Lower lobe of right lung (tissue), 2 donors: ENCODE measurements at regions not wholly inside any gene's neighbourhood (a gene's known extent, or its start where the extent isn't known, plus 50 kb on each side); places are given as distances from the start of the nearest gene placed in this dataset.
A peak's percentile ranks its signal among the peaks of the same experiment; 100 is the strongest.

ENCODE experiments used
- ATAC-seq, 2 donors: fragments of 200-7000 bp; cut with Tn5 transposase; one replicate each; pipeline ENCODE4 v1.9.1; 2020 to 2022; ENCODE audit warnings: mild to moderate bottlenecking in 2 of 2, moderate library complexity in 2 of 2
- DNase-seq: peaks from one replicate; pipeline ENCODE4 v3.0.0-alpha.2; 2020
- H3K27ac ChIP-seq: fragments of 200-600 bp; one replicate; pipeline ENCODE4 v1.8.0; 2022
- H3K27me3 ChIP-seq: fragments of 200-600 bp; one replicate; pipeline ENCODE4 v1.8.0; 2022; ENCODE audit warnings: low read depth
- H3K36me3 ChIP-seq: fragments of 200-600 bp; one replicate; pipeline ENCODE4 v1.8.0; 2022; ENCODE audit warnings: mild to moderate bottlenecking
- H3K4me1 ChIP-seq: fragments of 200-600 bp; one replicate; pipeline ENCODE4 v1.8.0; 2022
- H3K4me3 ChIP-seq: fragments of 200-600 bp; one replicate; pipeline ENCODE4 v1.8.0; 2022; ENCODE audit warnings: mild to moderate bottlenecking
- H3K9me3 ChIP-seq: fragments of 200-600 bp; one replicate; pipeline ENCODE4 v1.8.0; 2022
- intact Hi-C: fragments of 100-400 bp; cut with DNase I; formaldehyde crosslinking; loops from one replicate; pipeline ENCODE4 v1.11.0; 2022
- TF ChIP-seq, protein P1 (sequence below): fragments of 200-600 bp; IDR thresholded peaks from one replicate; pipeline ENCODE4 v1.8.0; 2022; ENCODE audit warnings: antibody characterized with exemption, mild to moderate bottlenecking
- donor health status: DM: no; HTN: yes; CAD: no; lungs with severe emphysema.

DNA sequence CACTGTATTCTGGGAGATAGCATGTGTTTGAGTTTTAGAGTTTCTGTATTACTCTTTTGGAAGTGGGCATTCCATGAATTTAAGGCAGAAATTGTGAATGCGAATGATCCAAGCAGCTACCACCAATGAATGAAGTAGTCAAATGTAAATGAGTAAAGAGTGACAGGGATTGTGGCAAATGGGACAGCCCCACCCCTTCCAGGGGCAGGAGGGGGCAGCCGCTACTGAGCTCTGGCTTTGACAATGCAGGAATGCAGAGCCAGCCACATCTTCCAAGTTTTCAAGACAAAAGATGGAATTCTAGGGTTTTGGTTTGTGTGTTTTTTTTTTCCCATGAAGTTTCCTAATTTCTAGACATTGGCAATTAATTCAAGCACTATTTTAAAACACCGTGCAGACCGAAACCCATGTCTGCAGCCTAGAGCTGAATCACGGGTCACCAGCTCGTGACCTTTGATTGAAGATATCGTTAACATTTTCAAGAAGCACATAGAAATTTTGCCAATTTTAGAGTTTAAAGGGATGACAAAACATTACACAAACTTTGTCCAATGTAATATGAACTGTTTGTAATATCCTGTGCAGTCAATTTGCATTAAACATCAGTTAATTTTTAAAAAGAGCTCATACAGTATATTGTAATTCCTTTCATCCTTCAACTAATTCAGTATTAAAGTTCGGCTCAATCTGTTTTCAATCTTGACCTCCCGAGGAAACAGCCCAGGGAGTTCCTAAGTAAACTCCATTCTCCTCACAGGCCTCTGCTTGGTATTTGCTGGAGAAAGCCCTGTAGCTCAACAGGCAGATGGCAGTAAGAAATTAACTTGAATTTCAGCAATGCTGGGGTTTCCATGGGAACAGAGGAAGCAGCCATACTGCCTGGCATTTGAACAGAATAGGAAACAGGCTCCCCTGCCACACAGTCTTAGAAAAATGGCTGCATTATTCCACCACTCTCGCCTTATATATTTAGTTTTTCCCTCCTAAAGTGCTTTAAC is 83.4 kb downstream of the UCHL1 start:
- DNase-seq (no peak), ATAC-seq (peak in 1 of 2 donors; percentile 79)
- Histone ChIP-seq H3K36me3 (no peaks in the 10 kb centered on the region), H3K4me3 (no peak overlapping the region), H3K9me3 (no peaks in the 10 kb centered on the region), H3K4me1 (no peaks in the 10 kb centered on the region), H3K27ac (no peak overlapping the region), H3K27me3 (no peaks in the 10 kb centered on the region)
- TF ChIP-seq, protein P1, sequence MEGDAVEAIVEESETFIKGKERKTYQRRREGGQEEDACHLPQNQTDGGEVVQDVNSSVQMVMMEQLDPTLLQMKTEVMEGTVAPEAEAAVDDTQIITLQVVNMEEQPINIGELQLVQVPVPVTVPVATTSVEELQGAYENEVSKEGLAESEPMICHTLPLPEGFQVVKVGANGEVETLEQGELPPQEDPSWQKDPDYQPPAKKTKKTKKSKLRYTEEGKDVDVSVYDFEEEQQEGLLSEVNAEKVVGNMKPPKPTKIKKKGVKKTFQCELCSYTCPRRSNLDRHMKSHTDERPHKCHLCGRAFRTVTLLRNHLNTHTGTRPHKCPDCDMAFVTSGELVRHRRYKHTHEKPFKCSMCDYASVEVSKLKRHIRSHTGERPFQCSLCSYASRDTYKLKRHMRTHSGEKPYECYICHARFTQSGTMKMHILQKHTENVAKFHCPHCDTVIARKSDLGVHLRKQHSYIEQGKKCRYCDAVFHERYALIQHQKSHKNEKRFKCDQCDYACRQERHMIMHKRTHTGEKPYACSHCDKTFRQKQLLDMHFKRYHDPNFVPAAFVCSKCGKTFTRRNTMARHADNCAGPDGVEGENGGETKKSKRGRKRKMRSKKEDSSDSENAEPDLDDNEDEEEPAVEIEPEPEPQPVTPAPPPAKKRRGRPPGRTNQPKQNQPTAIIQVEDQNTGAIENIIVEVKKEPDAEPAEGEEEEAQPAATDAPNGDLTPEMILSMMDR: no peak
- intact Hi-C loops: no loop called here

DNA sequence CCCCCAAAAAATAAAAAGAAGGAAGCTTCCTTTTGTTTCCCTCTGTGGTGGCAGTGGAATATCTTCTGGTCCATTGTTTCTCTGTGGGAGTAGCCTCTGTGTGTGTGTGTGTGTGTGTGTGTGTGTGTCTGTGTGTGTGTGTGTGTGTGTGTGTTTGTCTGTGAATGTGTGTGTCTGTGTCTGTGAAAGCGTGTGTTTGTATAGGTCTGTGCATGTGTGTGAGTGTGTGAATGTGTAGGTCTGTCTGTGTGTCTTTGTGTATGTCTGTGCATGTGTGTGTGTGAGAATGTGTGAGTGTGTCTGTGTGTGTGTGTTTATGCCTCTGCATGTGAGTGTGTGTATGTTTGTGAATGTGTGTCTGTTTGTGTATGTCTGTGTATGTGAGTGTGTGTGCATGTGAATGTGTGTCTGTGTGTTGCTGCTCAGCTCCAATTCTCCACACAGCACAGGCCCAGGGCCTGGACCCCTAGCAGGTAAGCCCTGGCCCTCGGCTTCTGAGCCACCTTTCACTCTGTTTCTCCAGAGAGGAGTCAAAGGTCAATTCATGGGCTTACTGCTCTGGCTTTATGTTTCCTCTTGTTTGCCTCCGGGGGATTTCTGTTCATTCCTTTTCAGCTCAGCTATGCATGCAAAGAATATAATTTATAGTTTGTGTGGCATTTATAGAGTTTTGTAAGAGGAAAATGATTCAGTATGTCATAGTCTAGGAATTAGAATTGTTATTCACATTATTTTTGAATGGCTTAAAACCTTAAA is 89.8 kb downstream of the UCHL1 start:
- intact Hi-C loops: no loop called here
- DNase-seq: no peak
- ATAC-seq: no peak
- Histone ChIP-seq H3K27ac (no peak overlapping the region), H3K9me3 (no peaks in the 10 kb centered on the region), H3K4me1 (no peaks in the 10 kb centered on the region), H3K4me3 (no peak overlapping the region), H3K36me3 (no peaks in the 10 kb centered on the region), H3K27me3 (no peaks in the 10 kb centered on the region)
- TF ChIP-seq, protein P1: no peak

GRCh38 chr4:41349021-41349420 is 92.3 kb downstream of the UCHL1 start:
- H3K27me3 ChIP-seq: no peaks in the 10 kb centered on the region
- ATAC-seq (no peak), DNase-seq (no peak)
- no peak overlapping the region for H3K4me3 ChIP-seq
- intact Hi-C loops: no loop called here
- no peaks in the 10 kb centered on the region for H3K4me1 ChIP-seq
- no peaks in the 10 kb centered on the region for H3K9me3 ChIP-seq
- H3K27ac ChIP-seq: no peak overlapping the region
- no peaks in the 10 kb centered on the region for H3K36me3 ChIP-seq
- TF ChIP-seq, protein P1: no peak

GRCh38 chr4:41358647-41359421 is 102.1 kb downstream of the UCHL1 start:
- Histone ChIP-seq H3K36me3 (no peaks in the 10 kb centered on the region), H3K4me1 (peaks cover 18% of the 10 kb centered on the region), H3K27ac (peak overlapping the region; percentile 79), H3K9me3 (no peaks in the 10 kb centered on the region), H3K27me3 (no peaks in the 10 kb centered on the region), H3K4me3 (peak overlapping the region; percentile 80)
- peak; percentile 71 to 78 for ATAC-seq
- intact Hi-C loops: no loop called here
- DNase-seq: peak; percentile 67
- TF ChIP-seq, protein P1: peak; percentile 27

DNA sequence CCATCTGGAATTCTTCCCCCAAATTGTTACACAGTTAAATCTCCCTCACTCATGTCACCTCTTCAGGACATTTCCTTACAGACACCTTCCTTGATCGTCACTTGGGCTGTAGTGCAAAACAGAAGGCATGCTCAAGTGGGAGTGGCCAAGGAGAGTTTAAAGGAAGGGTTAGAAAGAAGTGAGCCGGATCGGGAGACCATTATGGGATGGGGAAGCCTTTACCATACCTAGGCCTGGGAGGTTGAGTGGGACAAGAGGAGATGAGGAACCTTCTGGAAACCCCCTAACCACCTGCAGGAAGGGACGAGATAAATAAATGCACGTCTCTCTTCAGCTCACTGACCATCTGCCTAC is 102.7 kb downstream of the UCHL1 start:
- Histone ChIP-seq H3K27me3 (no peaks in the 10 kb centered on the region), H3K4me3 (peak overlapping the region; percentile 80), H3K9me3 (no peaks in the 10 kb centered on the region), H3K4me1 (peaks cover 22% of the 10 kb centered on the region), H3K36me3 (no peaks in the 10 kb centered on the region), H3K27ac (peak overlapping the region; percentile 79)
- peak; percentile 34 to 50 for ATAC-seq
- intact Hi-C loops: no loop called here
- no peak for DNase-seq
- TF ChIP-seq, protein P1: peak; percentile 2
